Uterus (tissue), 3 donors: ENCODE measurements at regions not wholly inside any gene's neighbourhood (a gene's known extent, or its start where the extent isn't known, plus 50 kb on each side); places are given as distances from the start of the nearest gene placed in this dataset.

Experiments
- DNase-seq, 2 donors: peaks; one replicate each; pipeline ENCODE4 v3.0.0-alpha.2; 2019 to 2020
- H3K27ac ChIP-seq, 2 donors: fragments of 200-600 bp; sonication (generic); 1 replicate in 1 of 2; 2 replicates in 1 of 2; pipeline ENCODE4 v1.5.1; 2016 to 2018
- H3K27me3 ChIP-seq, 2 donors: fragments of 200-600 bp; sonication (generic); one replicate each; pipeline ENCODE4 v1.5.1; 2018 to 2019; ENCODE audit warnings: control low read depth in 1 of 2
- H3K36me3 ChIP-seq, 2 donors: fragments of 200-600 bp; sonication (generic); one replicate each; pipeline ENCODE4 v1.5.1; 2019; ENCODE audit warnings: control low read depth in 1 of 2
- H3K4me1 ChIP-seq, 2 donors: fragments of 200-600 bp; sonication (generic); one replicate each; pipeline ENCODE4 v1.5.1; 2018 to 2019; ENCODE audit warnings: control low read depth in 1 of 2
- H3K4me3 ChIP-seq, 2 donors: fragments of 200-600 bp; sonication (generic); 1 replicate in 1 of 2; 2 replicates in 1 of 2; pipeline ENCODE4 v1.5.1; 2018 to 2019; ENCODE audit warnings: mild to moderate bottlenecking in 1 of 2
- H3K9me3 ChIP-seq, 2 donors: fragments of 200-600 bp; sonication (generic); one replicate each; pipeline ENCODE4 v1.5.1; 2019; ENCODE audit warnings: control low read depth in 1 of 2
- CTCF ChIP-seq, 4 experiments: fragments of 200-600 bp in 2 of 4; fragments of 450-650 bp in 2 of 4; sonication (generic) in 2 of 4; IDR thresholded peaks; one replicate each; pipeline ENCODE4 v1.5.1; 2016 to 2019; ENCODE audit warnings: antibody characterized with exemption in 4 of 4, mild to moderate bottlenecking in 2 of 4, moderate library complexity in 1 of 4
- POLR2A ChIP-seq, 2 donors: fragments of 450-650 bp; IDR thresholded peaks; one replicate each; pipeline ENCODE4 v1.6.1; 2016; ENCODE audit warnings: antibody characterized with exemption in 2 of 2, mild to moderate bottlenecking in 1 of 2, moderate library complexity in 1 of 2
- intact Hi-C: fragments of 100-400 bp; cut with DNase I; formaldehyde crosslinking; loops from one replicate; pipeline ENCODE4 v1.15.1; 2023; ENCODE audit warnings: low total_unique reads
- donor health status: DM: yes; HTN: yes; CAD: no.

GRCh38 chr3:127119693-127120464 lies 73.1 kb upstream of the PRR23E start:
- DNase-seq: no peak
- H3K27ac ChIP-seq: no peak overlapping the region
- H3K9me3 ChIP-seq: no peaks in the 10 kb centered on the region
- H3K4me3 ChIP-seq: no peak overlapping the region
- no peaks in the 10 kb centered on the region for H3K4me1 ChIP-seq
- no peak for TF ChIP-seq POLR2A (IDR thresholded peaks at IDR 0.05)
- no peak for TF ChIP-seq CTCF (IDR thresholded peaks at IDR 0.05)
- no peaks in the 10 kb centered on the region for H3K36me3 ChIP-seq
- H3K27me3 ChIP-seq: no peaks in the 10 kb centered on the region
- intact Hi-C loops: no loop called here

GRCh38 chr3:127120851-127121647 lies 71.9 kb upstream of the PRR23E start:
- Histone ChIP-seq H3K4me3 (no peak overlapping the region), H3K9me3 (no peaks in the 10 kb centered on the region), H3K4me1 (no peaks in the 10 kb centered on the region), H3K27me3 (no peaks in the 10 kb centered on the region), H3K36me3 (no peaks in the 10 kb centered on the region), H3K27ac (no peak overlapping the region)
- no peak for TF ChIP-seq POLR2A (IDR thresholded peaks at IDR 0.05)
- TF ChIP-seq CTCF (IDR thresholded peaks at IDR 0.05): no peak
- no peak for DNase-seq
- intact Hi-C loops: no loop called here

GRCh38 chr3:127121885-127122284 lies 71.0 kb upstream of the PRR23E start:
- intact Hi-C loops: no loop called here
- Histone ChIP-seq H3K4me1 (no peaks in the 10 kb centered on the region), H3K9me3 (no peaks in the 10 kb centered on the region), H3K4me3 (no peak overlapping the region), H3K36me3 (no peaks in the 10 kb centered on the region), H3K27me3 (no peaks in the 10 kb centered on the region), H3K27ac (no peak overlapping the region)
- TF ChIP-seq POLR2A (IDR thresholded peaks at IDR 0.05) (no peak), CTCF (IDR thresholded peaks at IDR 0.05) (no peak)
- no peak for DNase-seq

GRCh38 chr3:127123533-127123932 lies 69.4 kb upstream of the PRR23E start:
- TF ChIP-seq CTCF (IDR thresholded peaks at IDR 0.05): no peak
- no peak for TF ChIP-seq POLR2A (IDR thresholded peaks at IDR 0.05)
- H3K27ac ChIP-seq: no peak overlapping the region
- H3K27me3 ChIP-seq: no peaks in the 10 kb centered on the region
- no peaks in the 10 kb centered on the region for H3K9me3 ChIP-seq
- H3K36me3 ChIP-seq: no peaks in the 10 kb centered on the region
- H3K4me3 ChIP-seq: no peak overlapping the region
- no peak for DNase-seq
- H3K4me1 ChIP-seq: no peaks in the 10 kb centered on the region
- intact Hi-C loops: no loop called here

- H3K27ac ChIP-seq: no peak overlapping the region
- no peaks in the 10 kb centered on the region for H3K4me1 ChIP-seq
- intact Hi-C loops: no loop called here
- no peak for DNase-seq
- H3K4me3 ChIP-seq: no peak overlapping the region
- no peak for TF ChIP-seq POLR2A (IDR thresholded peaks at IDR 0.05)
- TF ChIP-seq CTCF (IDR thresholded peaks at IDR 0.05): no peak
- no peaks in the 10 kb centered on the region for H3K36me3 ChIP-seq
- no peaks in the 10 kb centered on the region for H3K9me3 ChIP-seq
- H3K27me3 ChIP-seq: no peaks in the 10 kb centered on the region
These were observed 68.8 kb upstream of the PRR23E start for GRCh38 chr3:127124120-127124519.
